GM21515 (cell line): ENCODE measurements at regions not wholly inside any gene's neighbourhood (a gene's known extent, or its start where the extent isn't known, plus 50 kb on each side); places are given as distances from the start of the nearest gene placed in this dataset.

ENCODE experiments used
- ATAC-seq: cut with Tn5 transposase; IDR thresholded peaks from one replicate; pipeline ENCODE4 v1.9.1; 2021; ENCODE audit not compliant: unreplicated experiment

DNA sequence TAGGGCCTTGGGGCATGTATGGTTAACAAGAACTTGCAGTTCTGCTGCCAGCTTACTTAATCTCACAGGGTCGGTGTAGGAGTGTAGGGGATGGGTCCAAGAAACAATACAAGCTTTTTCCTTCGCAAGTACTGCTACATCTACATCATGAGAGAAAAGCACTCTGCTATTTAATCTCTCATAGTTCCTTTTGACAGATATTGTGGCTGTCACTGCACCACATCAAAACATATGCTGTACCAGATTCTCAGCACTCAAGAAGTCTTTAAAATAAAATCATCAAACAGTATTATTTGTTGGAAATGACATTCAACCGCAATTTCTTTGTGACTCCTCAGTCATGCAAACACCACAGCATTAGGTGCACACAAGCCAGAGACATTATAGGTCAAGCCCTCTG is 215.5 kb upstream of the BMP4 start:
- no peak for ATAC-seq

DNA sequence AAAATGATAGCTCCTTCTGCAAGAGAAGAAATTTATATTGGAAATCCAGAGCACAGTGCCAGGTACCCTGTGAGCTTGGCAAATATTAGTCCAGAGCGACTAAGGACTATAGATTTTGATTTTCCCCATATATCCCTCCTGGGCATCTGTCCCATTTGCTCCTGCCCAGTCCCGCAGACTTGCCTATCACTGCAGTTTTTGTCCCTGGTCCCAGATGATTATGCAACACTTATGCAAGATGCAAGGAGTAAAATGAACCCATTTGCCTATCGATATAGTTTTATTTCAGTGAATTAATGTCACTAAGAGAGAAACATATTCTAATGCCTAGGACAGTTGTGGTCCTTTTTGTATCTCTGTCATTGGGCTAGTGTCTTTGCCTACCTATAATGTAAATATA is 215.9 kb upstream of the BMP4 start:
- ATAC-seq: no peak

DNA sequence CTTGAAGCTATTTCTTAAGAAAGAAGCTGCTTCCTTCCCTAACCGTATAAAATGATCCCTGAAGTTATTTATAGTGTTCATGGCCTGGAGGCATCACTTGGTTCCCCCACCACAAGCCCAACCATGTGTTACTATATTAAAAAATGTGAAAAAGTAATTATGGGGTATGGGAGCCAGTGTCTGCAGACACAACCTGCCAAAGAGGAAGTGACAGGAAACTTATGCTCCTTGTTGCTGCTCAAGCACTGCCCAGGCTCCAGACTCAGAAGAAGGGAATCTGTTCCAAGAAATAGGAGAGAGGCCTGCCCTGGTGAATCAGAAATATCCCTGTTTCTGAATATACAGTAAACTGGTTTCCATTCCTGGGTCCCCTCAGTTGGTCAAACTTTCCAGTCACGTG is 217.2 kb upstream of the BMP4 start:
- no peak for ATAC-seq

DNA sequence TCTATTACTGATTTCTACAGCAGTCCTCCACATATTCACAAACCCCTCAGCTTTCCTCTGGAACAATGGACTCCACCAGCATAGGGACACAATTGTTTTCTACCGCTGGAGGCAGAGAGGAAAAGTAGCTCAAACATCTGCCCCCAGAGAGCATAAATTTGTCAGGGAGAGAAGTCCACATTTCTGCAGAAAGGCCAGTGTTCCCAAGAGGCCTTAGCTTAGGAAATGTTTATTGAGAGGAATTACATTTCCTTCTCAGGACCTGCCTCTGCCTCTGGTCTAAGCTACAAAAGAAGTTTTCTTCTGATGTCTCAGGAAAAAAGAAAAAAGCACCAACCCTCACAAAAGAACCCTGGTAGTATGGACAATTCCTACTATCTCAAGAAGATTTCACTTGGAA is 217.8 kb upstream of the BMP4 start:
- no peak for ATAC-seq

DNA sequence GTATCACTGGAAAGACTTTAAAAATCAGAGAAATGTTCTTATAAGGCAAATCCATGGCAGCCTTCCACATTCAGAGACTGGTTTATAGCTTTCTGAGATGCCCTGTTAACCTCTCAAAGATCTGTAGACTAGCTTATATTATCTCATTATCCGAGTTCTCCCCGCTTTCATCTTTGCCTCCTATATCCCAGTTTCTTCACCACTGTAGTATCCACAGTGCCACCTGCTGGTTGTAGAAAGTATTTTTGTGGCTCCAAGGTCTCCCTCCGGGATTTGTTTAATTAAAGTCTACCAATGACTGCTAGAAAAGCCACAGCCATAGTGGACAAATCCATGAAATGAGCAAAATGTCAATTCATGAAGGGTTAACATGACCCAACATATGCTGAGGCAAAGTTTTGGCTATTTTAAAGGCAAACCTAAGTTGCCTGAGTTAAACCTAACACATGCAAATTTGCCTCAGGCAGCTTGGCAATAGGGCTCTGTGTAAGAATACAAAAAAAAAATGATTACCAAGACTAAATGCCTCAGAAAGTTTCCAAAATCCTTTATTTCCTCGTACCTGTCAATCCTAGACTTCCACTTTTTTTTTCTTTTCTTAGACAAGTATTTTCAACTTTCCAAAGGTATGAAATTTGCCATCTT is 218.8 kb upstream of the BMP4 start:
- ATAC-seq: no peak

DNA sequence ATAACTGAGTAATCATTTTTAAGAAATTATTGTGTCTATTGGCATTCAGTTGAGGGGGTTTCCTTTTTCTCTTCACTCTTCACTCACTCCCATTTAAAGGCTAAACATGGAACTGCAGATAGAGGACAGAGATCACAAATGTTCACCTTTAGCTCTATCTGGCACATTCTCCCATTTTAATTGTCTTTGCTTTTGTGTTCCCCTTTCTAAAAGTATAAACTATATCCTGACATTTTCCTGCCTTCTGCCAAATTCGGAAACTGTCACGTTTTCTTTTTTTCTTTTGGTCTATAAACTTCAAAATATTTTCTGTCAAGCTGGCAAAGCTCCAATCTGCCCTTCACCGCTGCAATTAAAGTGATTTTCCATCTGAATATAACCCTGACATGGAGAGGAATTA is 219.8 kb upstream of the CDKN3 start:
- ATAC-seq: no peak

DNA sequence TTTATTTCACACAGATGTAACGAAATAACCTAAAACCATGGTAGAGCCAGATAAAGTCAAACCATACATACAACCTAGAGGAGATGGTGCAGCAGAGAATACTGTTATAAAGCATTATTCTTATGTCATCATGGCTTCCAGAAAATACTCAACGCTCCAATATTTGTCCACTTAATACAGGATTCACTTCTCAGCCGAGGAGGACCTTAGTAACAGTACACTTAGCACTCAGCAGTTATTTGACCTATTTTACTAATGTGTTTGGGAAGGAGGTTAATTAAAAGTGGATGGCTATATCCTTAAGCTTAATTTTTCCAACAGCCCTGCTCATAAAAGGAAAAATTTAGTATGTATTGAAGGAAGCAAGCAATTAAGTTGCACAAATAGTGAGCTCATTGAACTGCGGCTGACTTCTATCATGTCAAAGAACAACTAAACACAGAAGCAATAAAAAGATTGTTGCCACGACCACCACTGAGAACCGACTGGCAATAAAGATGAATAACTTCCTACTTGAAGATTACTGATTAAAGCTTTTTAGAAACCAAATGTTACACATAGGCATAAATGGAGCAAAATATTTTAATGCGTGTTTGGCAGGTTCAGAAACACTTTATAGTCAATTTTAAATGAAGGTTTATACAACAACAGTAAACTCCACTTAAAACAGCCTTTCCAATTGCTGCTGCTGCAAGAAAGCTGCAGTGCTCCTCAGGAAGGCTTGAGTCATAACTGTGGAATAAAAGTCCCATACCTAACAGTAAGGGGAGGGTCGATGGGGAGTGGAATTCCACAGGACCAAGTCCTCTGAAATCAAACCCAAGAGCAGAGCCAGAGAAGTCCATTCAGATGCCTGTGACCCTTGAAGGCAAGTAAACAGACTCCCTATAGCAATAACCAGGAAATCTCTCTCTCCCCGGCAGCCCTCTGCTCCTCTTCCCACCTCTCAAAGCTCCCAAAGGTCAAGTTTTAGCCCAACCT is 218.9 kb upstream of the CDKN3 start:
- no peak for ATAC-seq

- no peak for ATAC-seq
Measured at GRCh38 chr14:54182419-54183045, 214.3 kb upstream of the CDKN3 start.

DNA sequence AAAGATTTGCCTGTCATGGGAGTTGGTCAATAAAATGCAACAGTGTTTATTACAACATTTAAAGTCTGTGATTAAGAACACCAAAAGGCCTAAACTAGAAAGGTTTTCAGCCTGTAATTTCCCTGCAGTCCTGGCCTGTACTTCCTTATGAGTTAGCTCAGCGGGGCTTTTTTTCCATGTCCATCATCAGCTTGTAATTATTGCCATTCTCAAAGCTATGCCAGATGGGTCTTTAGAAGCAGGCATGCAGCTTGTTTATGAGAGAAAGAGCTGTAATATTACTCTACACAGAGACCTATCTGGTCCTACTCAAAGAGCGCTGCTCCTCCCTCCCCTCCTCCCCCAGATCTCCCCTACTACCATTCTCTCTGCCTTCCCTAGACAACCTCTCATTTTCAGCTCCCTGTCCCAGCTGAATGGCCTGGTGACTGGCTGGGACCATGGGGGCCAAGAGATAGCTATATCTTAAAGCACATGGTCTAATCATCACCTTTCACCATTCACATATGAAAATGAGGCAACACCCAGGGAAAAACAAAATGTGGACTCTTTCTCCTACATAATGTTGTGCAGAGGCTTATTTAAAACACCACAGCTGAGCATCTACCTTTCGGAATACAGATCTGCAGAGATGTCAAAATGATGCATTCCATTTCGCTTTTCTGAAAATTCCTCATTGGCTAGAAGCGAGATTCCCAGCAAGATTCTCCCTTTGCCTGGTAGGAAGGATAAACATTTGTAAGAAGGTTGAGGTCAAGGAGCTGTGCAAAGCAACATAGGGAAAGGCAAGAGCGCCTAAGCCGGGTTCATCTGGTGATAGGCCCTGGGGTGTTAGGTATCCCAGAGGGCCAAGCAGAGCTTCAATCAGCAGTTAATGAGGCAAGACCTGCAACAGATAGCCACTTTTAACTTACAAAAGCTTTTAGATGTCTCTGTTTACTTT is 209.7 kb upstream of the CDKN3 start:
- no peak for ATAC-seq

DNA sequence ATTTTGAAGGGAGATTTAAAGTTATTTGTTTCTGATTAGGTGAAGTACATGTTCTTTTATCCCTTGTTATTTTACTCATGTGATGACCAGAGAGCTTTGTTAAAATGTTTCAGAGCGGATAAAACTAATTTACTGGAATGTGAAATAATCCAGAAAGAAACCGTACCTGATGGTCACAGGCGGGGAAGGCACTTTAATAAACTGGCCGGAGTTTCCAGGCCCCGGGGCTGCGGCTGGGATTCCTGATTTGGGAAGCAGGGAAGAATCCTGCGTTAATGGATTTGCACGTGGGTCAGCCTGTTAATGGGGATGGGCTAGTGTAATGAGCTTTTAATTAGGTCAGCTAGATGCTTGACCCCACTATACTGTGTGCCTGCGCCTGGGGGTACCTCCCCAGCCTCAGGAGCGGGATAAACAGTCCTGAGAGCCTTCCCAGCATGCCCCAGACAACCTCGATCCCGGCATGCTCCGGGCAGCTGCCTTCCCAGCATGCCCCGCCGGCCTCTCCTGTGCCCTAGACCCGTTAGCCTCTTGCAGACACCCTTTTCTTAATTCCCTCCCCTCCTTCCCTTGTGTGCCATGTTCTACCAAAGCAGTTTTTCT is 208.6 kb upstream of the CDKN3 start:
- ATAC-seq: no peak

- ATAC-seq: no peak
Measured at GRCh38 chr14:54189333-54189732, 207.5 kb upstream of the CDKN3 start.

DNA sequence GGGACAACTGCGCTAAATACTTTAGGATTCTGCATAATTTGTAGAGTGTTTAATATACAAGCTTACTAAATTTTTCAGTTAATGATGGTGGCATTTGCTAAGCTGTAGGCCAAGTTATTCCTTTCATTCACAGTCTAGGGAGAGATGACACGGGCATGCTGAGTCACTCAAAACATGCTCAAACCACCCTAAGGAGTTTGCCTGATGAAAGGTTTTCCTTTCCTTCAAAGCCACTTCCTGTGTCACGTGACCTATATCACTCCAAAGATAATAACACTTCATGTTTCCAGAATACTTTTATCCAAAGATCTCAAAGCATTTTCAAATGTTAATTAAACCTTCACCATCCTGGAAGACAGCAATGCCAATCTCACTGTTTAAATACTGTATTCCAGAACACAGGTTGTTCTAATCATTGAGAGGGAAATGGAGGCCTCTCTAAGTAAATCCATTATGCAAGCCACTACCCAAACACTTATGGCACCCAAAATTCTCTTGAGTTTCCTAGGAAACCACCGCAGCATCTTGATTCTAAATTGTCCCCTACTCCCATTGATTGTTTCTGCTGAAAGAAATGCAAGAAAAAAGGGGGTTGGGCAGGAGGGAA is 207.0 kb upstream of the CDKN3 start:
- ATAC-seq: no peak

- no peak for ATAC-seq
Measured at GRCh38 chr14:54191846-54192245, 205.0 kb upstream of the CDKN3 start.

DNA sequence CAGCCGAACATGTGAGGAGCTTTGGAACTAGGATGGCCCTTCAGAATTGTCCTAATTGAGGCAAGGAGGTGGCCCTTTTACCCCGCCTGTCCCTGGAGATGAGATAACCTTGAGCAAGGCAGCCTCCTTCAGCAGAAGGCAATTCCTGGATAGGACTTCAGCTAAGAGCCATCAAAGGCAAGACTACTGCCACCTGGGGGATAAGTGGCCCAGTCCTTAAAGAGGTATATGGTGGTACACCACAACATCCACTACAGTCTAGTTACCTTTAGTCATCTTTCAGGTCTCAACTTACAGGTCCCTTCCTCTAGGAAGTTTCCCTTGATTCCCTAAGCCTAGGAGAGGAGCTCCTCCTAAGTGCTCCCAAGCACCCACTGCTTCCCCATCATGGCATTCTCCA is 204.2 kb upstream of the CDKN3 start:
- ATAC-seq: no peak

DNA sequence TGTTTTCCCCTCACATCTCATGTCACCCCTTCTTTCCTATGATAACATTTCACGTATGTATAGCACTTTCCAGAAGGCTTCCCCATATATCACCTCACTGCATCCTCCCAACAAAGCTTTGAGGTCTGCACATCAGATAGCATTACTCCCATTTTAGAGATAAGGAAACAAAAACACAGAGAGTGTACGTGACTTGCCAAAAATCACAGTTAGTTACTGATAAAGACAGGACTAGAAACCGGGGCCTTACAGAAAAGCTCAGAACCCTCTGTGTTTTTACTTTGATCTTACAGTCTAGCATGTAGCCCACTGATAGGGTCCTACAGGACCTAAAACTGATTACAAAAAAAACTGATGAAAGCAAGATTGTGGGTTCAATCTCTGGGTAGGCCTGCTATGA is 202.9 kb upstream of the CDKN3 start:
- ATAC-seq: no peak

DNA sequence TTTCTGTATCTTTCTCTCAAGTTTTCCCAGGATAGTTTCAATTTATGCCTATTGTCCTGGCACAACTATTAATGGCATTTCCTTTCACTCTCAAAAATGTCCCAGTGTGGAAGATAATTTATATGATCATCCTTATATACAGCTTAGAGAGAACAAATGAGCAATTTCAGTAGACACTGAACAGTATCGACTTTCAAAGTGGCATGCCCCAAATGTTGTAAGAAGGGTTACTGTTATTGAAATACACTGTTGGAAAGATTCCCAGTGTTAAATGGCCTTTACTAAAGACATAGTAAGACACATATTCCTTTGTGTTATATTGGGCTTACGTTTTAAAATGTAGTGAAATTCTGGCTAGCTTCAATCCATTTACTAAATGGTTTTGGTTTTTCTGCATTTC is 202.3 kb upstream of the CDKN3 start:
- no peak for ATAC-seq

- no peak for ATAC-seq
Measured at GRCh38 chr14:54197369-54197768, 199.4 kb upstream of the CDKN3 start.

DNA sequence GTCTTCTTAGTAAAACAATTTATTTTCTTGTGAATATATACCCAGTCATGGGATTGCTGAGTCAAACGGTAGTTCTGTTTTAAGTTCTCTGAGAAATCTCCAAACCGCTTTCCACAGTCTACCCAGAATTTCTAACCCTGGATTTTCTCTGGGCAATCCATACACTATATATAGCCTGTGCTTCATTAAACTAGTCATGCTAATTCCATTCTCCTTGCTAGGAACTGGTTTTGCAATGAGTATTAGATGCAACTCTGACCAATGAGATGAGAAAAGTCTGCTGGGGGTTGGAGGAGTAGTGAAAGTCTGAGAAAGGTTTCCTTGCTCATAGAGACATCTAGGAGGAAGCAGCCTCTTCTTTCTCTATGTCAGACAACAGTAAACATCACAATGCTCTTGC is 196.1 kb upstream of the CDKN3 start:
- ATAC-seq: no peak

DNA sequence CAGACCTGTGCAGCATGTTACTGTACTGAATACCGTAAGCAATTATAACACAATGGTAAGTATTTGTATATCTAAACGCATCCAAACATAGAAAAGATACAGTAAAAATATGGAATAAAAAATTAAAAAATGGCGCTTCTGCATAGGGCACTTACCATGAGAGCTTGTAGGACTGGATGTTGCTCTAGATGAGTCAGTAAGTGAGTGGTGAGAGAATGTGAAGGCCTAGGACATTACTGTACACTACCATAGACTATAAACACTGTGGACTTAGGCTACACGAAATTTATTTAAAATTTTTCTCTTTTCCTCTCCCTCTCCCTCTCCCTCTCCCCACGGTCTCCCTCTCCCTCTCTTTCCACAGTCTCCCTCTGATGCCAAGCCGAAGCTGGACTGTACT is 194.5 kb upstream of the CDKN3 start:
- ATAC-seq: no peak

GRCh38 chr14:54206516-54206915 is 190.3 kb upstream of the CDKN3 start:
- no peak for ATAC-seq
